Activated naive CD4-positive, alpha-beta T cell treated with anti-CD3 and anti-CD28 coated beads, Interleukin-2, amount 50 U/mL, for 24 hours (primary cell): ENCODE measurements at regions not wholly inside any gene's neighbourhood (a gene's known extent, or its start where the extent isn't known, plus 50 kb on each side); places are given as distances from the start of the nearest gene placed in this dataset.

Experiments
- H3K27ac Mint-ChIP-seq: one replicate; pipeline ENCODE4 v1.8.0; 2021; ENCODE audit warnings: mild to moderate bottlenecking, mixed read lengths
- H3K27me3 Mint-ChIP-seq: one replicate; pipeline ENCODE4 v1.8.0; 2021; ENCODE audit warnings: mixed read lengths
- H3K36me3 Mint-ChIP-seq: one replicate; pipeline ENCODE4 v1.8.0; 2021; ENCODE audit warnings: mixed read lengths
- H3K4me1 Mint-ChIP-seq: one replicate; pipeline ENCODE4 v1.8.0; 2021; ENCODE audit warnings: mixed read lengths
- H3K4me3 Mint-ChIP-seq: one replicate; pipeline ENCODE4 v1.8.0; 2021; ENCODE audit warnings: mild to moderate bottlenecking, mixed read lengths
- H3K9me3 Mint-ChIP-seq: one replicate; pipeline ENCODE4 v1.8.0; 2021; ENCODE audit warnings: mixed read lengths

GRCh38 chr16:64522548-64522947, 599.3 kb downstream of the CDH11 start:
- no peaks in the 10 kb centered on the region for H3K36me3 Mint-ChIP-seq
- no peaks in the 10 kb centered on the region for H3K9me3 Mint-ChIP-seq
- no peak overlapping the region for H3K4me3 Mint-ChIP-seq
- H3K27ac Mint-ChIP-seq = no peak overlapping the region
- no peaks in the 10 kb centered on the region for H3K27me3 Mint-ChIP-seq
- no peaks in the 10 kb centered on the region for H3K4me1 Mint-ChIP-seq

DNA sequence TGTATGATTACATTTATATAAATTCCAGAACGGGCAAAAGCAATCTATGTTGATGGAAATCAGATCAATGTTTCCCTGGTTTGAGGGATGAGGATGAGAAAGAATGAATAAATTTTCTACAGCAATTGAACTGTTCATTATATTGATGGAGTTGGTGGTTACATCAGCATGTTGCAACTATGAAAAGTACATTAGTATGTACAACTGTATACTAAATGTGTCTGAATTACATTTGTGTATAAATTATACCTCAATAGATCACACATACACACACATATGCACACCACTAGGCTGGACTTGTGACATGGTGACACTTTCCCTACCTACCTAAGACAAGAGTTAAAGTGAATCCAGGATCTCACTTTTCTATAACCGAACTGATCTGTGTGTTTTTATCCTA, 608.0 kb downstream of the CDH11 start:
- H3K27me3 Mint-ChIP-seq = no peaks in the 10 kb centered on the region
- H3K4me1 Mint-ChIP-seq = no peaks in the 10 kb centered on the region
- H3K9me3 Mint-ChIP-seq = no peaks in the 10 kb centered on the region
- H3K36me3 Mint-ChIP-seq = no peaks in the 10 kb centered on the region
- no peak overlapping the region for H3K4me3 Mint-ChIP-seq
- H3K27ac Mint-ChIP-seq = no peak overlapping the region

DNA sequence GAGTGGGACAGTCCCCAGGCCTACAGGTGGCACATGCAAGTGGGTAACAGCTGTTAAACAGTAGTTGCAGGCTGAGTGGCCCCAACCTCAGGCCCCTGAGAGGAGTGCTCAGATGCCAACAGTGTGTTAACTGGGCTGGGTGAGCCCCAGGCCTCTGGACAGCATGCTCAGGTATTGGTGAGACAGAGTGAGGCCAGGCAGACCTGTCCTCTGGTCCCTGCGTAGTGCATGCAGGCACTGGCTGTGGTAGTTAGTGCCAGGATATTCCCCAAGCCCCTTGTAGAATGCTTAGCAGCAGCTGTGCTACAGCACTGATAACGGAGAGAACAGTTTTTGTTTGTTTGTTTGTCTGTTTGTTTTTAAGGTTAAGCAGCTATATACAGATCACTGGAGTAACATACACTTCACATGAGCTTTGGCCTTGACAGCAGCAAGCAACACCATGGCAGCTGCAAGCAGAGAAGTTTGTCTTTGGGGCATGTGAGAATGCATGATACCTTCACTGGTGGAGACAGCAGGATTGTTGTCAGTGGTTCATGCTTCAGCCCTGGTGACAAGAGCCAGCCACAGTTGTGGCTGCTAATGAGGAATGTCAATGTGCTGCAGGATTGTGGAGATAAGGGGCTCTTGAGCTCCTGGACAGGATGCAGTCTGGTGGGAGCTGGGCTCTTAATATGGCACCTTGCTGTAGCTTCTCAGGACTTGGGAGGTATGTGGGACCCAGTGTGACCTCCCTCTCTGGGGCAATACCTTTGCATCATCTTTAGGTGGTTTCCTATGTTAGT, 614.4 kb downstream of the CDH11 start:
- Mint-ChIP-seq H3K4me1 (no peaks in the 10 kb centered on the region), H3K27me3 (no peaks in the 10 kb centered on the region), H3K9me3 (peaks cover 18% of the 10 kb centered on the region), H3K27ac (no peak overlapping the region), H3K36me3 (no peaks in the 10 kb centered on the region), H3K4me3 (no peak overlapping the region)

GRCh38 chr16:64499211-64499610, 622.7 kb downstream of the CDH11 start:
- Mint-ChIP-seq H3K9me3 (peaks cover 12% of the 10 kb centered on the region), H3K27ac (no peak overlapping the region), H3K4me3 (no peak overlapping the region), H3K4me1 (no peaks in the 10 kb centered on the region), H3K36me3 (no peaks in the 10 kb centered on the region), H3K27me3 (no peaks in the 10 kb centered on the region)

DNA sequence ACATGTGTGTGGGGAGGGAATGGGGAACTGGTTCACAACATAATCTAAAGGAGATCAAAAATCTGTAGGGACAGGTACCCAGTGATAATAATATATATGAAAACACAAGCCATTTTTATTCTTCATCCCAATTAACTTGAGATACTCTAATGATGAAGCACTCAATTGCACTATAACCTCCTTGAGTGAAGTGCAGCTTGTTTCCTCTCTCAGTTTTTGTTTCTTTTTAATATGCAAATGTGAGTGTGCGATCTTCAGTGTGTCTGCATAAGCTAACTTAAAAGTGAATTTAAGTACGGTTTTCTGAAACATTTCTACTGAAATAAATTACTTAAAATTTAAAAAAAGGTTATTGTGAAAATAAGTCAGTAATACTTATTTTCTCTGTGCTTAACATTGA, 623.5 kb downstream of the CDH11 start:
- Mint-ChIP-seq H3K27ac (no peak overlapping the region), H3K4me1 (no peaks in the 10 kb centered on the region), H3K4me3 (no peak overlapping the region), H3K36me3 (no peaks in the 10 kb centered on the region), H3K27me3 (no peaks in the 10 kb centered on the region), H3K9me3 (peaks cover 6% of the 10 kb centered on the region)

GRCh38 chr16:64493709-64494108, 628.2 kb downstream of the CDH11 start:
- Mint-ChIP-seq H3K9me3 (peaks cover 6% of the 10 kb centered on the region), H3K36me3 (no peaks in the 10 kb centered on the region), H3K27me3 (no peaks in the 10 kb centered on the region), H3K27ac (no peak overlapping the region), H3K4me3 (no peak overlapping the region), H3K4me1 (no peaks in the 10 kb centered on the region)

DNA sequence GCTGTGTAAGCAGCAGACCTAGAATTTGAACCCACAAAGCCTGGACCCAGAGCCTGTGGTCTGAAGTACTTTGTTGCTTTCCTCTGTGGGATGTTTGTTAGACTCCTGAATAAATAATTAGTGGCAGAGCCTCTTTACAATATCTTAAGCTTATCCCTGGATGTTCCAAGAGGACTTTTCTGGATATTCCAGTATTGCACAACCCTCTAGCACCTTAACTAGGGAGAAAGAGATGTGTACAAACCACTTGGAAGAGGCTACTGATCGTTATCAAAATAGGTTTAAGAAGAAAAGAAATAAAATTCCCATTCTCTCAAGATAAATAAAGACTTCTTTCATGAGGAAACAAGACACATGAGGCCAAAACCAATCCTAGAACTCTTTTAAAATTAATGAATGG, 632.4 kb downstream of the CDH11 start:
- Mint-ChIP-seq H3K27ac (no peak overlapping the region), H3K9me3 (peaks cover 7% of the 10 kb centered on the region), H3K4me1 (no peaks in the 10 kb centered on the region), H3K4me3 (no peak overlapping the region), H3K27me3 (no peaks in the 10 kb centered on the region), H3K36me3 (no peaks in the 10 kb centered on the region)

DNA sequence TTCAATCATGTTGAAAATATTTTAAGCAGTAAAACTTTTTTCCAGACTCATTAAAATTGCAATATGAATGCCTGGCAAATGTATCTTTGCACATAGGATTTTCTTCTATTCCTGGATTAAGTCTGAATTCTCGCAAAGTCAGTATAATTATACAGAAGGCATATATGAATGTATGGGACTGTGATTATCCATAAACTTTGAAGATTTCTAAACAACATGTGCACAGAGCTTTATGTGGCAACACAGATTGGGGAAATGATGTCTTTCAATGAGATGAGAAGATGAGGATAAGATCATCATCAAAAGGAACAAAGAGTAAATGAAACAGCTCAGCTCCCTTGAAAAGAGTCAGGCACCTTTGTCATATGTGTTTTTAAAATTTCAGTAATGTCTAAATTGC, 635.3 kb downstream of the CDH11 start:
- no peaks in the 10 kb centered on the region for H3K27me3 Mint-ChIP-seq
- no peaks in the 10 kb centered on the region for H3K4me1 Mint-ChIP-seq
- H3K4me3 Mint-ChIP-seq = no peak overlapping the region
- H3K27ac Mint-ChIP-seq = no peak overlapping the region
- peaks cover 7% of the 10 kb centered on the region for H3K9me3 Mint-ChIP-seq
- H3K36me3 Mint-ChIP-seq = no peaks in the 10 kb centered on the region

DNA sequence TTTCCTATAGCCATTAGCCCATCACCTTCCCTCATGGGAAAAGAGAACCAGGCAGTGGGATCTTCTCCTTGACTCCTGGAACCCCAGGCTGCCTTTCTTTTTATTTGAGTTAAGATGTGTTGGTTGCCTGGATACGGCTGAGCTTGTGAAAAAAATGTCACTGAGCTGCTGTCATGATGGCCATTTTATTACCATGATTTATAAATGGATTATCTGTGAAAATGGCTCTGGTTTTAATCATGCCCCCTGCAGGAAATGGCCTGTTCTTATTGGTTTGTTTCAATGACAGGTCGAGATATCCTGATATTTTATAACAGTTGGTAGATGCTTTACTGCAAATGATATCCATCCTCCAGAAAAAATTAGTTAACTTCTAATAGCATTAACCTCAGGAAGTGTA, 640.4 kb downstream of the CDH11 start:
- H3K27me3 Mint-ChIP-seq = no peaks in the 10 kb centered on the region
- H3K9me3 Mint-ChIP-seq = peaks cover 11% of the 10 kb centered on the region
- no peak overlapping the region for H3K27ac Mint-ChIP-seq

GRCh38 chr16:64478252-64478906, 643.5 kb downstream of the CDH11 start:
- Mint-ChIP-seq H3K36me3 (no peaks in the 10 kb centered on the region), H3K4me1 (no peaks in the 10 kb centered on the region), H3K27ac (no peak overlapping the region), H3K9me3 (peaks cover 21% of the 10 kb centered on the region), H3K27me3 (no peaks in the 10 kb centered on the region), H3K4me3 (no peak overlapping the region)

More for the DNA sequence above, 640.4 kb downstream of the CDH11 start:
- no peaks in the 10 kb centered on the region for H3K4me1 Mint-ChIP-seq
- no peaks in the 10 kb centered on the region for H3K36me3 Mint-ChIP-seq
- H3K4me3 Mint-ChIP-seq = no peak overlapping the region

DNA sequence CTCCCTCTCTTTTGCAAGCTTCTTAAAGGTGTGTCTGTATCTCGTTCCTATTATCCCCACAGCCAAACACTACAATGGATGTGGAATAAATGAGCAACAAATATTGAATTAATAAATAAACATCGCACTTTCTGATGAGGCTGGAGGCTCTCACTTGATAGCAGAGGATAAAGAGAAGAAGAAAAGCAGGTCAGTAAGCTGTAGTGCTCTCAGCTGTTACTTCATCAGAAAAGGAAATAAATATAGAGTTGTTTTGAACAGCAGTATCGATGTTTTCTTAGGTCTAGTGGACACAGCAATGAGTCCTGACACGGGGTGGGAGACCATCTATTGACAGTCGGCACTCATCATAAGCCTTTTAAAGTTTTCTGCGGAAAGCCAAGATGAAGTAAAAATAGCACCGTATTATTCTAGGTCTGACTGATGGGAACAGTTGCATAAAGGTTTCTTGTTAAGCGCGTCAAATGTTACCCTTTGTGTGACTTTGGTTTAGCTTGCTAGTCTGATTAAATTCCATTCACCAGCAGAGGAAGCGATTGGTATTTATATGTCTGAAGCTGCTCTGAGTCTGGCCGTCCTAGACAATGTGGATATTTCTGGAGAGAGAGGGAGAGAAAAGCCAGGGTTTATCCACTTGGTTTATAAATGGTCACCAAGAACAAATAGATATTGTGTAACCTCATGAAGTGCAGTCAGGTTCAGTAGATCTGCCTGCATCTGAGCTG, 646.1 kb downstream of the CDH11 start:
- Mint-ChIP-seq H3K27me3 (no peaks in the 10 kb centered on the region), H3K4me1 (no peaks in the 10 kb centered on the region), H3K9me3 (peaks cover 25% of the 10 kb centered on the region), H3K4me3 (no peak overlapping the region), H3K36me3 (no peaks in the 10 kb centered on the region), H3K27ac (no peak overlapping the region)

DNA sequence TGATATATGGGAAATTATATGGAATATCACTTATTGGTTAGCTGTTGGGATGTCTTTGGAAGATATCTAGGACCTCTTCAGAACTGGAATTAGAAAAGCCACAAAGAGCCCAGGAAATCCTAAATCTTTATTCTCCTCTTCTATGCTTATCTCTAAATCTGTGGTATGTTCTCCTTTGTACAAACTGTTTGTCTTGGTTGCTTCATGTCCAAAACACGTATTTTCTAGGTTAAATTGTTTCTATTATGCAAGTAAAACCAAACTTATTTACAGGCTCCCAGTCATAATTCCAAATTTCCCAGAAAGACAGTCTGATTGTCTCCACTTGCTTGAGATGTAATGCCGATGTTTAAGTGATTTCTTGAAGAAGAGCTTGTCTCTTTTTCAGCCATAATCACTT, 650.9 kb downstream of the CDH11 start:
- Mint-ChIP-seq H3K4me1 (no peaks in the 10 kb centered on the region), H3K36me3 (no peaks in the 10 kb centered on the region), H3K9me3 (peaks cover 21% of the 10 kb centered on the region), H3K4me3 (no peak overlapping the region), H3K27me3 (no peaks in the 10 kb centered on the region), H3K27ac (no peak overlapping the region)

- Mint-ChIP-seq H3K27me3 (no peaks in the 10 kb centered on the region), H3K4me3 (no peak overlapping the region), H3K9me3 (peaks cover 15% of the 10 kb centered on the region), H3K4me1 (no peaks in the 10 kb centered on the region), H3K27ac (no peak overlapping the region), H3K36me3 (no peaks in the 10 kb centered on the region)
Measured at GRCh38 chr16:64469906-64470702, 651.8 kb downstream of the CDH11 start.

GRCh38 chr16:64469351-64469750, 652.5 kb downstream of the CDH11 start:
- no peaks in the 10 kb centered on the region for H3K4me1 Mint-ChIP-seq
- no peaks in the 10 kb centered on the region for H3K27me3 Mint-ChIP-seq

GRCh38 chr16:64468515-64469090, 653.3 kb downstream of the CDH11 start:
- Mint-ChIP-seq H3K4me1 (no peaks in the 10 kb centered on the region), H3K9me3 (peaks cover 11% of the 10 kb centered on the region), H3K36me3 (no peaks in the 10 kb centered on the region), H3K27ac (no peak overlapping the region), H3K27me3 (no peaks in the 10 kb centered on the region), H3K4me3 (no peak overlapping the region)

More at GRCh38 chr16:64469351-64469750, 652.5 kb downstream of the CDH11 start:
- Mint-ChIP-seq H3K27ac (no peak overlapping the region), H3K9me3 (peaks cover 15% of the 10 kb centered on the region), H3K36me3 (no peaks in the 10 kb centered on the region), H3K4me3 (no peak overlapping the region)
